Thyroid gland (tissue), 4 donors: ENCODE measurements at regions not wholly inside any gene's neighbourhood (a gene's known extent, or its start where the extent isn't known, plus 50 kb on each side); places are given as distances from the start of the nearest gene placed in this dataset.
"Not testable (repeated sequence)": the region's sequence is repeated elsewhere in the genome, so short reads cannot be mapped to it uniquely, and the experiment has no call there.

Source experiments
- POLR2A ChIP-seq, 2 donors: fragments of 450-650 bp; IDR thresholded peaks; one replicate each; pipeline ENCODE4 v1.6.1; 2017; ENCODE audit warnings: antibody characterized with exemption in 2 of 2, mild to moderate bottlenecking in 2 of 2, moderate library complexity in 1 of 2
- TF ChIP-seq, protein P1 (sequence below), 6 experiments: fragments of 200-600 bp in 3 of 6; fragments of 450-650 bp in 3 of 6; sonication (generic) in 3 of 6; IDR thresholded peaks; one replicate each; pipeline ENCODE4 v1.5.1; 2016 to 2019; ENCODE audit warnings: antibody characterized with exemption in 6 of 6, mild to moderate bottlenecking in 2 of 6, inconsistent platforms in 1 of 6, moderate library complexity in 1 of 6

DNA sequence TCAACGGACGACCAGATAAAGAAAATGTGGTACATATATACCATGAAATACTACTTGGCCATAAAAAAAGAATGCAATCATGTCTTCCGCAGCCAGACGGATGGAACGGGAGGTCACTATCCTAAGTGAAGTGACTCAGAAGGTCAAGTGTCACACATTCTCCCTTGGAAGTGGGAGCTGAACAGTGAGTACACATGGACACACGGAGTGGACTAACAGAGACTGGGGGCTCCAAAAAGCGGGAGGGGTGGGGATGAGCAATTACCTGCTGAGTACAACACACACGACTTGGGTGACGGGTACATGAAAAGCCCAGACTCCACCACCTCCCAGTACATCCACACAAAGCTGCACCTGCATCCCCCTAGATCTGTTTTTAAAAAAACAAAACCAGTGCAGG is 62.5 kb upstream of the TNK2 start:
- TF ChIP-seq, protein P1, sequence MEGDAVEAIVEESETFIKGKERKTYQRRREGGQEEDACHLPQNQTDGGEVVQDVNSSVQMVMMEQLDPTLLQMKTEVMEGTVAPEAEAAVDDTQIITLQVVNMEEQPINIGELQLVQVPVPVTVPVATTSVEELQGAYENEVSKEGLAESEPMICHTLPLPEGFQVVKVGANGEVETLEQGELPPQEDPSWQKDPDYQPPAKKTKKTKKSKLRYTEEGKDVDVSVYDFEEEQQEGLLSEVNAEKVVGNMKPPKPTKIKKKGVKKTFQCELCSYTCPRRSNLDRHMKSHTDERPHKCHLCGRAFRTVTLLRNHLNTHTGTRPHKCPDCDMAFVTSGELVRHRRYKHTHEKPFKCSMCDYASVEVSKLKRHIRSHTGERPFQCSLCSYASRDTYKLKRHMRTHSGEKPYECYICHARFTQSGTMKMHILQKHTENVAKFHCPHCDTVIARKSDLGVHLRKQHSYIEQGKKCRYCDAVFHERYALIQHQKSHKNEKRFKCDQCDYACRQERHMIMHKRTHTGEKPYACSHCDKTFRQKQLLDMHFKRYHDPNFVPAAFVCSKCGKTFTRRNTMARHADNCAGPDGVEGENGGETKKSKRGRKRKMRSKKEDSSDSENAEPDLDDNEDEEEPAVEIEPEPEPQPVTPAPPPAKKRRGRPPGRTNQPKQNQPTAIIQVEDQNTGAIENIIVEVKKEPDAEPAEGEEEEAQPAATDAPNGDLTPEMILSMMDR (IDR thresholded peaks at IDR 0.05), result not testable (repeated sequence)
- not testable (repeated sequence) for TF ChIP-seq POLR2A (IDR thresholded peaks at IDR 0.05)
